ENCODE measurements at regions not wholly inside any gene's neighbourhood (a gene's known extent, or its start where the extent isn't known, plus 50 kb on each side); places are given as distances from the start of the nearest gene placed in this dataset.
"Not testable (repeated sequence)": the region's sequence is repeated elsewhere in the genome, so short reads cannot be mapped to it uniquely, and the experiment has no call there.

DNA sequence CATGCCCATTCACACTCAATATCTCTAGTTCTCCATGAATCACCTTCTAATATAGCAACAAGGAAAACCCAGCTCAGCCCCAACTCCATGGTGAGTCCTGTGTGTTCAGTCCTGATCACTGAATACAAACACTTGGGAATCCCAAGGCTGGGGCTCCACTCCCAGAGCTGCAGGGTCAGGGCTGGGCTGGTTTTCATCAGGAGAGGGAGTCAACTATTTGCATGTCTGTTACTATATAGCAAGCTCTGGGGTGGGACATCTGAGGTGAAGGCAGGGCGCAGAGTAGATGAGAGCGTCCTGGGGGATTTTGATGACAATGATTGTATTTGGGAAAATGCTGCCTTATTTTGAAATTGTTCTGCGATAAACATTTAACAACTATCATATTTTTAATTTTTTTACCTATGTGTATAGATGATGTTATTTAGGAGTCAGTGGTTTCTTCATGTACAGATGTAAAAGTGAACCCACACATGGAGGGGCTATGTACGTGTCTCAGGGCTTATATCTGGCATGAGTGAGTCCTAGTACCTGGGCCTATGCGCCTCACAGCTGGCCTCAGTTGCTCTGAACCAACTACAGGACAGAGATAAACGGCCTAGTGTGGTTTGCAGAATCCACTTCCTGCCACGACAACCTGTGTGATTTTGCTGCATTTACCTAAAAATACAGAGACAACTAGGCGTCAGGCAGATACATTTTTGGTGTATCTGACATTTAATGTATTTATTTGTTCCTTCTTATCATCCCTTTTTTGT, 603.7 kb downstream of the TMEM121 start:
- not testable (repeated sequence) for TF ChIP-seq POLR2A (IDR thresholded peaks at IDR 0.05)
- TF ChIP-seq, protein P1, sequence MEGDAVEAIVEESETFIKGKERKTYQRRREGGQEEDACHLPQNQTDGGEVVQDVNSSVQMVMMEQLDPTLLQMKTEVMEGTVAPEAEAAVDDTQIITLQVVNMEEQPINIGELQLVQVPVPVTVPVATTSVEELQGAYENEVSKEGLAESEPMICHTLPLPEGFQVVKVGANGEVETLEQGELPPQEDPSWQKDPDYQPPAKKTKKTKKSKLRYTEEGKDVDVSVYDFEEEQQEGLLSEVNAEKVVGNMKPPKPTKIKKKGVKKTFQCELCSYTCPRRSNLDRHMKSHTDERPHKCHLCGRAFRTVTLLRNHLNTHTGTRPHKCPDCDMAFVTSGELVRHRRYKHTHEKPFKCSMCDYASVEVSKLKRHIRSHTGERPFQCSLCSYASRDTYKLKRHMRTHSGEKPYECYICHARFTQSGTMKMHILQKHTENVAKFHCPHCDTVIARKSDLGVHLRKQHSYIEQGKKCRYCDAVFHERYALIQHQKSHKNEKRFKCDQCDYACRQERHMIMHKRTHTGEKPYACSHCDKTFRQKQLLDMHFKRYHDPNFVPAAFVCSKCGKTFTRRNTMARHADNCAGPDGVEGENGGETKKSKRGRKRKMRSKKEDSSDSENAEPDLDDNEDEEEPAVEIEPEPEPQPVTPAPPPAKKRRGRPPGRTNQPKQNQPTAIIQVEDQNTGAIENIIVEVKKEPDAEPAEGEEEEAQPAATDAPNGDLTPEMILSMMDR (IDR thresholded peaks at IDR 0.05): not testable (repeated sequence)
